BJ (cell line): ENCODE measurements at regions not wholly inside any gene's neighbourhood (a gene's known extent, or its start where the extent isn't known, plus 50 kb on each side); places are given as distances from the start of the nearest gene placed in this dataset.
"Not testable (repeated sequence)": the region's sequence is repeated elsewhere in the genome, so short reads cannot be mapped to it uniquely, and the experiment has no call there.

ENCODE experiments used
- CTCF ChIA-PET: fragments of 350-600 bp; formaldehyde crosslinking; extraction: SDS; loops from one replicate; lab custom pipeline; 2021; ENCODE audit warnings: antibody characterized with exemption, inconsistent platforms; lab: Yijun Ruan, JAX
- POLR2A ChIA-PET: fragments of 300-600 bp; sonication (Branson Sonifier 250); formaldehyde crosslinking; extraction: SDS; loops from one replicate; lab custom pipeline; 2021; ENCODE audit warnings: antibody characterized with exemption; lab: Charles Lee
- DNase-seq: peaks from one replicate; pipeline ENCODE4 v3.0.0-alpha.2; 2011; ENCODE audit warnings: low read depth
- H3K27me3 ChIP-seq: 2 replicates; pipeline ENCODE4 v1.6.0; 2011; ENCODE audit warnings: low read length; ENCODE audit not compliant: control insufficient read depth, insufficient read depth
- H3K36me3 ChIP-seq: 2 replicates; pipeline ENCODE4 v1.5.1; 2011; ENCODE audit warnings: low read length; ENCODE audit not compliant: control insufficient read depth, insufficient read depth
- H3K4me3 ChIP-seq: 2 replicates; pipeline ENCODE4 v1.5.1; 2011; ENCODE audit warnings: low read depth, mild to moderate bottlenecking, control low read depth, low read length
- TF ChIP-seq, protein P1 (sequence below): IDR thresholded peaks from 2 replicates; pipeline ENCODE4 v1.5.1; 2011; ENCODE audit warnings: low read depth, mild to moderate bottlenecking, control low read depth, inconsistent platforms, low read length, moderate library complexity; ENCODE audit not compliant: insufficient read depth

DNA sequence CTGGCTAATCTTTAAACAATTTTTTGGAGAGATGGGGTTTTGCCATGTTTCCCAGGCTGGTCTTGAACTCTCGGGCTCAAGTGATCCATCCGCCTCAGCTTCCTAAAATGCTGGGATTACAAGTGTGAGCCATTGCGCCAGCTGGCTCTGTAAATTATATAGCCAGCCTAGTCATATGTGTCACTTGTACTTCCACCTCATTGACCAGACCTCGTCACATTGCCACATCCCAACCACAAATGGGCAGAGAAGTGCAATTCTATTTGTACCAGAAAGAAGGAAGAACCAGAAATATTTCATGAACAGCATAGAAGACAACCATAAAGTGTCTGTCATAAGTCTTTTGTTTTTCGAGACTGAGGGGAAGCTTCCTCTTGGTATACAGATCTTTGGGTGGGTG is 71.2 kb upstream of the ADRA1D start:
- no peak overlapping the region for H3K4me3 ChIP-seq
- H3K27me3 ChIP-seq: no peaks in the 10 kb centered on the region
- CTCF ChIA-PET: no interaction called here
- DNase-seq: no peak
- TF ChIP-seq, protein P1, sequence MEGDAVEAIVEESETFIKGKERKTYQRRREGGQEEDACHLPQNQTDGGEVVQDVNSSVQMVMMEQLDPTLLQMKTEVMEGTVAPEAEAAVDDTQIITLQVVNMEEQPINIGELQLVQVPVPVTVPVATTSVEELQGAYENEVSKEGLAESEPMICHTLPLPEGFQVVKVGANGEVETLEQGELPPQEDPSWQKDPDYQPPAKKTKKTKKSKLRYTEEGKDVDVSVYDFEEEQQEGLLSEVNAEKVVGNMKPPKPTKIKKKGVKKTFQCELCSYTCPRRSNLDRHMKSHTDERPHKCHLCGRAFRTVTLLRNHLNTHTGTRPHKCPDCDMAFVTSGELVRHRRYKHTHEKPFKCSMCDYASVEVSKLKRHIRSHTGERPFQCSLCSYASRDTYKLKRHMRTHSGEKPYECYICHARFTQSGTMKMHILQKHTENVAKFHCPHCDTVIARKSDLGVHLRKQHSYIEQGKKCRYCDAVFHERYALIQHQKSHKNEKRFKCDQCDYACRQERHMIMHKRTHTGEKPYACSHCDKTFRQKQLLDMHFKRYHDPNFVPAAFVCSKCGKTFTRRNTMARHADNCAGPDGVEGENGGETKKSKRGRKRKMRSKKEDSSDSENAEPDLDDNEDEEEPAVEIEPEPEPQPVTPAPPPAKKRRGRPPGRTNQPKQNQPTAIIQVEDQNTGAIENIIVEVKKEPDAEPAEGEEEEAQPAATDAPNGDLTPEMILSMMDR: no peak
- POLR2A ChIA-PET: no interaction called here
- H3K36me3 ChIP-seq: no peaks in the 10 kb centered on the region

DNA sequence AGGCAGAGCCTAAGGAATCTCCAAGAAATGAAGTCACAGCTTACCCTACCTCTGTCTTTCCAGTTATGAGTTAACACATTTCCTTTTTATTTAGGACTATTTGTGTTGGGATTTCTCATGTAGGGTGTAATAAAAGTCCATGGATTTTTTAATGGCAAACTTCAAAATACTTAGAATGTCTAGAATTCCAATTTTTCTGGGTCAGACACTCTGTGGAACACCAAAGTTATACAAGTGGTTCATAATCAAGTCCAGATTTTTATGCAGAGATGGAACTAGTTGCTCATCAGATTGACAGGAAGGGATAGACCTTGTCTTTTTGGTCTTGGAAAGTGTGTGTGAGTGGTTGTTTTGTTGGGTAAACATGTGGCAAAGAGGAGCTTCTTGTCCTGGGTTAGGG is 69.8 kb upstream of the ADRA1D start:
- Histone ChIP-seq H3K4me3 (no peak overlapping the region), H3K27me3 (no peaks in the 10 kb centered on the region), H3K36me3 (no peaks in the 10 kb centered on the region)
- ChIA-PET POLR2A (no interaction called here), CTCF (interaction anchor here (2.7 kb wide), 1 partner anchor 10 kb away, joined by 9 read pairs; no protein-coding TSS in a partner anchor)
- peak; percentile 32 for DNase-seq
- TF ChIP-seq, protein P1: no peak

DNA sequence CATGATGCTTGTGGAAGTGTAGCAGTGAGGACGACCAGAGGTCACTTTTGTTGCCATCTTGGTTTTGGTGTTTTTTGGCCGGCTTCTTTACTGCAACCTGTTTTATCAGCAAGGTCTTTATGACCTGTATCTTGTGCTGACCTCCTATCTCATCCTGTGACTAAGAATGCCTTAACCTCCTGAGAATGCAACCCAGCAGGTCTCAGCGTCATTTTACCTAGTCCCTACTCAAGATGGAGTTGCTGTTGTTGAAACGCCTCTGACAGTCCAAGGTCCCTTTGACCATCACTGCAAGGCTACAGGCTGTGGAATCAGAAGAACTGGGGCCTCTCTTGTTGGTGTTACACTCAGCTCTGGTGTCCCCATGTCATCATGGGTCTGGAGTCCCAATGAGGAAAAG is 61.5 kb upstream of the ADRA1D start:
- DNase-seq, H3K36me3 ChIP-seq, POLR2A ChIA-PET, CTCF ChIA-PET, H3K27me3 ChIP-seq, H3K4me3 ChIP-seq: not testable (repeated sequence)

DNA sequence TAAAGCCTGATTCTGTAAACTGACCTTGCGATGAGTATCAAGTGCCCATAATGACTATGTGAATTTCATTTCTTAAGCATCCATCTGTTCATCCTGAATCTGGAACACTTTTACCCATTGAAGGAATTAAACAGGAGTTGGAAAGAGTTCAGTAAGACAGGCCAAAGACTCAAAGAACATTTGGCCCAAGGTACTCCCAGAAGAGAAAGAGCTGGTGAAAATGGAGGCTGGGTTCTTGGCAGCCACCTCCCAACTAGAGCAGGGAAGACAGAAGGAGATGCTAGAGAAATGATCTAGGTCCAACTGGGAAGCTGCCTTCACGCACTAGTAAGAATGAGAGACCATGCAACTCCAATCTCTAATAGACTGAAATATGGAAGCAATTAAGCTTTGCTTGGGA is 57.1 kb upstream of the ADRA1D start:
- H3K27me3 ChIP-seq: no peaks in the 10 kb centered on the region; the same call in 1 of the 2 replicates
- ChIA-PET POLR2A (no interaction called here), CTCF (interaction anchor here (1.5 kb wide), 1 partner anchor 9 kb away, joined by 4 read pairs; no protein-coding TSS in a partner anchor)
- TF ChIP-seq, protein P1: no peak
- H3K36me3 ChIP-seq: no peaks in the 10 kb centered on the region
- H3K4me3 ChIP-seq: no peak overlapping the region
- no peak for DNase-seq

DNA sequence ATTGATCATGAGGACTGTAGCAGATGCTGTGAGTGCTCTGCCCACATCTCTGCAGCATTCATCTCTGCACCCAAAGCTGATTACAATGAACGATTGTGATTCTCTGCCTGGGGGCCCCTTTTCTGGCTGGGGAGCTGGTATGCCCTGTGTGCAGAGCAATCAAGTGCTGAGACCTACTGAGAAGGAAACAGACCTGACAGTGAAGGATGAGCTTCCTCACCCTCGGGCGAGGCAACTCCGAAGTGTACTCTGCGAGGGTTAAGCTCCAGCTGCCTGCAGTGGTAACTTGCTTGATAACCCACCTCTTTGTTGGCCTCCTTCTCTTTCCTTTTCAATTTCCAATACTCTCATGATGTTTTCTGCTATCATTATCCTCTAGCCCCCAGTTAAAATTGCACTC is 56.0 kb upstream of the ADRA1D start:
- Histone ChIP-seq H3K27me3 (no peaks in the 10 kb centered on the region; the same call in 1 of the 2 replicates), H3K36me3 (no peaks in the 10 kb centered on the region), H3K4me3 (no peak overlapping the region)
- ChIA-PET POLR2A (interaction anchor here (0.6 kb wide), 1 partner anchor 9 kb away, joined by 3 read pairs; no protein-coding TSS in a partner anchor), CTCF (no interaction called here)
- TF ChIP-seq, protein P1: no peak
- no peak for DNase-seq

DNA sequence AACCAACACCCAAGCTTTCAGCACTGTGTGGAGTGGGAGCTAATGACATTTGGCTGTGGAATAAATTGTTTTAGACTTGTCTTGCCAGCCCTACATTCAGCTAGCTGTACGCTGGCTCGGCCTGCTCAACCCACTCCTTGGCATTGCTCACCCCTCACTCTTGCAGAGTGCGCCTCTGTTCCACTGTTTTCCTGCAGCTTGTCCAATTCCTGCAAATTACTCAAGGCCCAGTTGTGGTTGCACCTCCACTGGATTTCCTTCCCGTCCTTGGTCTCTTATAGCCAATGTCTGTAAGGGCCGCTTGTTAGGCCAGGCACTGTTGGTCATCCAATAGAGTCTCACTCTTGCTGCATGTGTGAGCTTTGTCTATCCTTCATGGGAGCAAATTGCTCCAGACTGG is 55.5 kb upstream of the ADRA1D start:
- CTCF ChIA-PET: no interaction called here
- POLR2A ChIA-PET: interaction anchor here (0.6 kb wide), 1 partner anchor 9 kb away, joined by 3 read pairs; no protein-coding TSS in a partner anchor
- TF ChIP-seq, protein P1: no peak

More for the DNA sequence above, 55.5 kb upstream of the ADRA1D start:
- H3K36me3 ChIP-seq: no peaks in the 10 kb centered on the region
- H3K4me3 ChIP-seq: no peak overlapping the region
- no peaks in the 10 kb centered on the region; the same call in 1 of the 2 replicates for H3K27me3 ChIP-seq
- no peak for DNase-seq
